ENCODE measurements at regions not wholly inside any gene's neighbourhood (a gene's known extent, or its start where the extent isn't known, plus 50 kb on each side); places are given as distances from the start of the nearest gene placed in this dataset.
A peak's percentile ranks its signal among the peaks of the same experiment; 100 is the strongest.

DNA sequence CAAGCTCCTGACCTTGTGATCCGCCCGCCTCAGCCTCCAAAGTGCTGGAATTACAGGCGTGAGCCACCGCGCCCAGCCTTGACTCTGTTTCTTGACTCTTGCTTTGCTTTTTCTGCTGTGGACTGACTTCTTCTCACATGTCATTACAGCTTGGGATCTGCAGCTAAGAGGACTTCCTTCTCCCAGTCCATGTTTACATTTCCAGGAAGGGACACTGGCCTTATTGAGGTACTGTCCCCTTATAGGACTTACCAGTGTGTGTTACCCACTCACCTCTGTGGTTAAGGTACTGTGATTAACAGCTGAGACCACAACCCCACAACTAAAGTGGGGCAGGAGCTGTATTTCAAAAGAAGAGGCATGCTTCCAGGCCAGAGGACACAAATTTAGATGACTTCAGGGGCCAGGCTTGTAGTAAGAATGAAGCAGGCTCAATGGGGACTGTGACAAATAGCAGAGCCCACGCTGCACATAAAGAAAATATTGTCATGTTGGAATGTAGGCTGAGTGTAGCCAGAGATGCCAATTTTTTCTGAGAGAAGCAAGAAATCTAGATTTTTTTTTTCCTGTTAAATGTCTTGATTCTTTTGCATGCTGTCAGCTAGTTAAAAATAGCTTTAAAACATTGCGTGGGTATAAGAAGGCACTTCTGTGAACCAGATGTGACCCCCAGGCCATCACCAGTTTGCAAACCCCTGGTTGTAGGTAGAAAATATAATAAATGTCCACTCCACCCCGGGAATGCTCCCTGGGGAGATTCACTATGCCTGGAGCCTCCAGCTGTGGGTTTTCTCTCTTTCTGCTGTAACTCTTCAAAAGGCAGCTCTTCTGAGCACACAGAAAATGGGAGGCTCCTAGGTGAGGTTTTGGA, 75.0 kb downstream of the PTPDC1 start:
- no peak for DNase-seq

DNA sequence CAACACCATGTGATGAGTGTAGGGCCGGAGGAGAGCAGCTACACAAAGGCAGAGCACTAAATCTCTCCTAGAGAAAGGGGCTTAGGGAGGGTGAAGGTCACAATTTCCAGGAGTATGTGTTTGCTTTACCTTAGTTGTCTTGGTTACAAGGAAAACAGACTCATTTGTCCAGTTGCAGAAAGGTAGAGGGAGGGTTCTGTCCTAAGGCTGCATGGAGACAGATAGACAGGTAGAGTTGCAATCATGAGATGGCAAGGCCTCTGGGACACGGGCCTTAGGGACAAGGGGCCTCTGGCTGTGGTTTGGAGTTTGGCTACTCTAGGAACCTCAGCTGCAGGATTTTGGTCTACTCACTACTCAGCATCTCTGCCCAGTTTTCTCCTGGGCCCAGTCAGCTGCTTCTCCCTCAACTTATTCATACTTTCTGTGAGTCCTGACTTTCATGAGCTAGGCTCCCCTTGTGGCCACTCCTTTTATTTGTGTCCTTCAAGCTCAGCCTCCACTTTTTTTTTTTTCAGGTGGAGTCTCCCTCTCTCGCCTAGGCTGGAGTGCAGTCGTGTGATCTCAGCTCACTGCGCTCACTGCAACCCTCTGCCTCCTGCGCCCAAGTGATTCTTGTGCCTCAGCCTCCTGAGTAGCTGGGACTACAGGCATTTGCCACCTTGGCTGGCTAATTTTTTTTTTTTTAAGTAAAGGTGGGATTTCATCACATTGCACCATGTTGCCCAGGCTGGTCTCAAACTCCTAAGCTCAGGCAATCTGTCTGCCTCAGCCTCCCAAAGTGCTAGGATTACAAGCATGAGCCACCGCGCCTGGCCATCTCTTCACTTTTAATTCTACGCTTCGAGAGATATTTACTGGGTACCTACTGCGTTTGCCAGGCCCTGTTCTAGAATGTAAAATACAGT, 76.6 kb downstream of the PTPDC1 start:
- DNase-seq, result no peak

DNA sequence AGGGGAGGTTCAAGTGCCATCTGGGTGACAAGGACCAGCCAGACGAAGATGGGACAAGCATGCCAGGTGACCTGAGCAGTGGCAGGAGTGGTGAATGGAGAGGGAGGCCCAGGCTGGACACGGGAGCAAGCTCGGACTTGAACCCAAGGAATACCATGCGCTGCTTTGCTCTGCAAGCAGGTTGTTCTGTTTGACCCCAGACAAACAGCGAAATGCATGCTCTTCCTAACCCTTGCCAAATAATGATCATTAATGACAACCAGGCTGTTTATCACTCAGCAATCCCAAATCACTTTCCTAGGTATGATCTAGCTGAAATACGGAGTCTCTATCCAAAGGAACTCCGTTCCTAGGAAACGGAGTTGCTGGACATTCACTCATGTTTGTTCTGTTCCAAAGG, 77.4 kb downstream of the PTPDC1 start:
- DNase-seq, result no peak

DNA sequence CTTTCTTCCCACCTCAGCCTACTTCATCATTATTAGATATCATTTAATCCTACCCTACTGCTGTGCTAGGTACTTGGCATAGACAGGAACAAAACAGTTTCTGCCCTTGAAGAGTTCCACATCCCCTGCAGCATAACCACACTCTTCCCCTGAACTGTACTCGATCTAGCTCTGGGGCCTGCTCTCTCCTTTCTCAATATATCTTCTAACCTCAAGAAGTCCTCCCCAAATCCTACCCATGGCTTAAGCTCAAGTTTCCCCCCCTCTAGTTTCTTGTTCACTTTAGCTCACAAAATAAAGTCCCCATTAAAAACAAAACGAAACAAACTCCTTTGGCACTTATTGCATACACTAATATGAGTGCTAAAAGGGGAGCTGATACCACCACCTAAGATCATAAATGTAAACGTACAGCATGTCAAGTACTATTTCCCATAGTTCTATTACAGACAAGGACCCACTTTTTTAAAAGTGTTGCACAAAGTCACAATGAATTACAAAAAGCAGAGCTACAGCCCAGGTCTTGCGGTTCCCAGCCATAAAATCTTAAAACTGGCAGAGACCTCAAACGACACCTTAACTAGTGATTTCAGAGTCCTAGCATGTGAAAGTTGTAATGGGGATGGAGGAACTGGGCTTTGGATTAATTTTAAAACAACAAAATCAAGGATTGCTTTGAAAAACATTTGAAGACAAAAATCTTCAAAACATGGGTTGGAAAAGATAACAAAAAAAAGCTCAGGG, 80.7 kb downstream of the PTPDC1 start:
- DNase-seq, result no peak

DNA sequence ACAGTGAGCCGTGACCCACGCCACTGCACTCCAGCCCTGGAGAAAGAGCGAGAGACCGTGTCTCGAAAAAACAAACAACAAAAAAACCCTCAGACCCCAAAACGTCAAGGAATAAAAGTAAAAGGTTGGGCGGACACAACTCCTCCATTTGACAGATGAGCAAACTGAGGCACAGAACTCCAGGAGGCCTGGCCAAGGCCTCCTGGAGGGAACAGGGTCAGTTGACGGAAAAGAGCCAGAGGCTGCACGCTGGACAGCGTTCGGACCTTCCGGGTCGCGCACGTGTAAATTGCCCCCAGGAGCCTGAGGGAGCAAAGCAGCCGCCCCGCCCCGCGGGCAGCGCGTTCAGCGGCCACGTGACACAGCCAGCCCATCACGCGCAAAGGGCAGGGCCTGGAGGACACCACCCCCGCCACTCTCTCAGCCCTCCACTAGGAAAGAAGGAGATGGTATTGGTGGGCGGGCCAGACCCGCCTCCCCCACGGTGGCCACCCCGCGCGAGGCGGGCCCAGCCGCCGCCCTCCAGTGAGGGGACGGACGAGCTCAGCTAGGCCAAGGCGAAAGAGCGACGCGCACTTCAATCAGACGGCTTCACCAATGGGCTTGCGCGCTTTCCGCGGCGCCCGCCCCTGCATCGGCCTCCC, 81.5 kb downstream of the PTPDC1 start:
- DNase-seq, result peak; percentile 98 to 99

DNA sequence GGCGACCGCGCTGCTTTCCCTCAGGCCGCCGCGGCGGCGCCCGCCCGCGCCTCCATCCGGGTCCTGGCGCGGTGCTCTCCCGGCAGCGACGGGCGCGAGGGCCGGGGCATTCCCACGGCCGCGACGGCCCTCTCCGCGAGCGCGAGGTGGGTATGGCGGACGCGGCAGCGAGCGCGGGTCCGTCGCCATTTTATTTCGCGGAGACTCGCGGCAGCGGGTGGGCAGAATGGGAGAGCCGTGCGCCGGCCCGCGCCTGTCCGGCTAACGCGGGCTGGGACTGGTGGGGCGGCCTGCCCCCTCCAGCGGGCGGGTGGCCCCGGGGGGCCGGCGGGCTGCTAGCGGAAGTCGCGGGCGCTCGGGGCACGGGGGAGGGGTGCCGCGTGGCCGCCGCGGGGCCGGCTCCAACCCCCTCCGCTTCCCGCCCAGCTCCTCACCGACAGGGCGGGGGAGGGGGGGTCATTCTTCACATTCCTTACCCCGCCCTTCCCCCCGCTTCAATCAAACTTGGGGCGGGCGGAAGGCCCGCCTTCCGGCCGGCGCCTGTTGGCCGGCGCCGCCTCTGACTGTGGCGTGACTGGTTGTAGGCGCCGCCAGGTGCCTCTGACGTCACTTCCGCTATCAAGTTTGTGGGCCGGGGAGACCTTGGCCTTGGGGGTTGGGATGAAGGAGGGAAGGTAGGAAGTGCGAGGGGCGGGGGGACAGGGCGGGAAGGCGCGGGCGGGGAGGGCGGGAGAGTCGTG, 82.1 kb downstream of the PTPDC1 start:
- DNase-seq, result peak; percentile 94 to 95

DNA sequence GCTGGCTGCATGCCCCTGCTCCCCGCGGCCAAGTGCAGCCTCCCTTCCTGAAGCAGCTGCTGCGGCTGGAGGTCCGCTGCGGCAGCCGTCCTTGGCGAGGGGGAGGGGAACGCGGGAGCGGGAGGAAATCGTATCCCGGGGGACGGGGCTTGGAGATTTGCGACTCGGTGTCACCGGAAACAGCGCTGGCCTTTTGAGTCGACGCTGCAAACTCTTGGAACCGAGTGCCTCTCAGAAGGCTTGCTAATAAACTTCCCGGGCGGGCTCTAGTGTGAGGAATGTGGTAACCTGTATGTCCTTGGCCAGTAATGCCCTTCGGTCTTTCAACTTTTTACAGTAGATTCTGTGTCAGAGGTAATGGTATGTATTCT, 82.7 kb downstream of the PTPDC1 start:
- no peak for DNase-seq

DNA sequence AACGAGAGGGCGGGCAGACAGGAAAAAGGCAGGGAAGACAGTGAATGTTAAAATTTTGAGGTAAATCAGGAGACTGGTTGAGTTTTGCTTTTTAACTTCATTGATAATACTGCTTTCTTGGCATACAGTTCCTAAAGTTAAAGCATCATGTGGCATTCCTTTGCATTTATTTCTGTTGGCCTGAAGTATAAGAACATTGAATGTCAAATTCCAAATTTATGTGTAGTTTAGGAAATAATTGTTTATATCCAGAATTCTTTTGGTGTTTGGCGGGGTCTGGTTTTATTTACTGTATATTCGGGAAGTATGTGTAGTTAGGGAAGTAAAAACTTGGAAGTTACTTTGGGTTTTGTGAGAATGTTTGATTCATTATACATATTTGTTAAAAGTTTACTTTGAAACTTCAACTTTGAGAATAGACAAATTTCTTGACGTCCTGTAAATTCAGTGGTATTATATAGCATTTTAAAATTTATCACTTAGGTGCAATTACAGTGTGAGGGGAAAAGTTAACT, 83.2 kb downstream of the PTPDC1 start:
- DNase-seq, result no peak

DNA sequence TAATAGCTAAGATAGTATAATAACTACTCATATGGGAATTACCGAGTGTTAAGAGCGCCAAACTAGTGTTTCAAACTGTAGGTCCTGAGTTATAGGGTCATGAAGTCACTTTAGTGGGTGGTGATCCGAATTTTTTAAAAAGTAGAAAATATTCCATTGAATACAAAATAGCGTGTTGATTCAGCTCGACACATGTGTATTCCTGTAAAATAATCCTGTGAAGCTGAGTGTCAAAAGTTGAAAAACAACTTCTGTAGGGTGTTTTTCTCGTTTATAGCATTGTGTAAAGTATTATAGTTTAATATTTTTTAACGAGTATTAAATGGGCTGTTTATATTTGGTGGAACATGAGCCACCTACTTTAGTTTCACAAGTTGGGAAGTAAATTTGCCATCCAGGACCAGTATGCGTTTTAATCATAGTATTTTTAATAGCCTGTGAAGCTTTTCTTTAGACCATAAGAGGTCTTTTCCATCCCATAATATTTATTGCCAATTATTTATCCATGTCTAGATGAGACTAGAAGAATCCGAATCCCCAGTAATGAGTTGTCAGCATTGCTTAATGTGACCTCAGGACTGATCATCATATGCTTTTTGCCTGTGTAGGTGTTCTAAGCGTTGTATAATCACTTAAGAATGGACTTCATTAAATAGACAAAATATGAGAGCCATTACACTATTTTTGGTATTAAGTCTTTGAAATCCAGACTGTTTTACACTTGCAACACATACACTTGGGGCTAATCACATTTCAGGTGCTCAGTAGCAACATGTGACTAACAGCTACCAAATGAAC, 84.1 kb downstream of the PTPDC1 start:
- no peak for DNase-seq

DNA sequence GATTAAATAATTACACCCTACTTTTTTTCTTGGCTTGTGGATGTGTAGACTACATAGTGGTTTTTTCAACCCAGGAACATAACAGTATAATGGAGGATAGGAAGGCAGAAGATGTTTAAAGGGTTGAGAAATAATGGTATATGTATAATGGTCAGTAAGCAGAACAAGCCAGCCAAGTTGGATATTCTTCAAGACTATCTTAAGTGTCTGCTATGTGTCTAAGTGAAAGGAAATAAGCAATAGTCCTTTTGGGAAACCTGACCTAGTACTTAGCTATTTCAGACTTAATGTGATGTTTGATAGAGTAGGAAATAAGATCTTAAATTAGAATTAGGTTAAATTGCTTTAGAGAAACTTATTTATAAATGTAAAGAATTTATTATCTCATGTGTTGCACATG, 85.7 kb downstream of the PTPDC1 start:
- no peak for DNase-seq

DNA sequence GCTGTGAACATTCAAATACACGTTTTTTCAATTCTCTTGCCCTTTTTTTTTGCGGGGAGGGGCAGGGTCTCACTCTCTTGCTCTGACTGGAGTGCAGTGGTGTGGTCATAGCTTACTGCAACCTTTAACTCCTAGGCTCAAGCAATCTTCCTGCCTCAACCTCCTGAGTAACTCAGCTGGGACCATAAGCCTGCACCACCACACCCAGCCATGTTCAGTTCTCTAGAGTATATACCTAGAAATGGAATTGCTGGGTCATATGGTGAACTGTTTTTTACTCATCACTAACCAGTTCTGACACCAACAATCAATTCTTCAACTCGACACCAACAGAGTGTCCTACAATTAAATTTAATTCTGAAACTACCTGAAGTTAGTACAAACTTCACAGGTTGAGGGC, 85.5 kb upstream of the ZNF169 start:
- no peak for DNase-seq

DNA sequence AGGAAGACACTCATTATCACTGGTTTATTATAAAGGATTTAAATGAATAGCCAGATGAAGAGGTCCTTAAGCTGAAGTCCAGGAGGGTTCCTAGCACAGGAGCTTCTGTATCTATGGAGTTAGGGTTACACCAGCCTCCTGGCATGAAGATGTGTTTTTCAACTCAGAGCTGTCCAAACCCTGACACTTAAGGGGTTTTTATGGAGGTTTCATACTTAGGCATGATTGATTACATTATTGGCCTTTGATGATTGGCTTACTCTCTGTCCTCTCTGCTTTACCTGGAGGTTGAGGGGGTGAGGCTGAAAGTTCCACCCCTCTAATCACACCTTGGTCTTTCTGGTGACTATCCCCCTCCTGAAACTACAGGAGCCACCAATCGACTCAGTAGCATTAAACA, 84.9 kb upstream of the ZNF169 start:
- no peak for DNase-seq

DNA sequence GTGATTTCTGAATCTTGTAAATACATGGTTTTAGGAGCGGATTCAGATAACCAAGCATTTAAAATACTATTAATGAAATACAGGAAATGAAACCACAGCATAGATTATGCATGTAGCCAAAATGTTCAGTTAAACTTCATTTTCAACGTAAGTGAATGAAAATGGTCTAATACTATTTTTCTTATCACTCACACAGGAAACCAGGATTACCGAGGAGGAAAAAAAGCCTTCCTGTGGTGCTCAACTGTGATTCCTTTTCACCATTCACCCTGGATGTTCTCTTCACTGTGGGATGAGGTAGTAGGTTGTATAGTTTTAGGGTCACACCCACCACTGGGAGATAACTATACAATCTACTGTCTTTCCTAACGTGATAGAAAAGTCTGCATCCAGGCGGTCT, 83.4 kb upstream of the ZNF169 start:
- no peak for DNase-seq

DNA sequence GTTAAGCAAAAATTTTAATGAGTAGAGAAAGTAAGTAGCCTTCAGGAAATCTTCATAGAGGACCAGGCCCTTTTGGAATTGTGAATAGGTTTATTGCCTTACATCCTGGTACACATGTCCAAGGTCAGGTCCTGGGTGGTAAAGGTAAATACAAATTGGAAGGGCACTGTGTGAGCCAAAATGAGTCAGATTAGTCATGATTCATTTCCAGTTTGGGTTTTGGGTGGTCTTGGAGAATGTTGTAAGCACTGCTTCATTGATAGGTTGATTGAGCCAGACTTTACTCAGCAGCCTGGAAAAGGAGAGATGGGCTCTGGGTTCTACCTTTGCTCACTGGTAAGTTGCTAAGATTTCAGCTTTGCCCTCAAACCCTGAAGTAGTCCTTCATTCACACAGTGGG, 82.5 kb upstream of the ZNF169 start:
- no peak for DNase-seq

DNA sequence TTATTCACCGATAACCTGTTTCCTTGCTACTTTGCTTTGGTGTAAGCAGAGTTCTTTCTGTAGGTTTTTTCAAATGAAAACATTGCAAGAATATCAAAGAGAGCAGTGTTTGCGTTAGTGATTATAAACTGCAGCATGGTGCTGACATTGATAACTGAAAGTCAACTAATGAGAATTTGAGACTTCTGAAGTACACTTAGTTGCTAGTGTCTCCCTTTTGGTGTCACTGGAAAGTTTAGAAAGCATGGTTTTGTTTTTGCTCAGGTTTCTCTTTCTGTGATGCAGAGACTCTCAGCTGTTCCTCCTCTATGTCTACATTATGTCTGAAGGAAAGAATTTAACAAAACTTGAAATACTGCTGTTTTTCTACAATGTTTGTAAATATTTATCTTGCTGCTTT, 80.2 kb upstream of the ZNF169 start:
- no peak for DNase-seq

DNA sequence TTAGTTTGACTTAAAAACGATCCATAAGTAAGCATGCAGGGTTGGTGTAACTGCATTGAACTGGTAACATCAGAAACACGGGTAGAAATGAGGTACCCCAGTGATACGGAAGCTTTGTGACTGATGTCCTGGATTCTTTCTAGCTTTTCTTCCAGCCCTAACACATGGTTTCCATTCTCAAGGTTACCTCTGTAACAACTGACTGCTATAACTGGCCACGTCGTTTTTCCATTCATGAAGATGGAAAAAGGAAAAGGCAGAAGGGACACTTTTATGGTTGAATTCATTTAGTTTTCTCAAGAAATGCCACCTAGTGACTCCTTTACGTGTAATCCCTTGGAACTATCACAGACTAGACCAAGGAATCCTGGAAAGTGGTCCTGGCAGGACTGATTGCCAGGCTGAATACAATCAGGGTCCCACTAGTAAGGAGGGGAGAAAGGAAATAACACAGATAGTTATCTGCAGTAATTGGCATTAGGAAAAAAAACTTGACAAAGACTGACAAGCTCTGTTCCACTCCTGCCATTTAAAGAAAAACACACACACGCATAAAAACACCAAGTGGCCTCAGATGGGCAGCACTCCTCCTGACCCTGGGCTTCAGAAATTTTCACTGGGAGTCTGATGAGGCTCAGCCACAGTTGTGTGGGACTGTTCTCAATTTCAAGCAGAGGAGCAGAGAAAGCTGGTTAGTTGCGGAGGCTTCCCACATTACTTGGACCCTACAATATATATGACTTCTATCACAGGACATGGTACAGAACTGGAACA, 77.5 kb upstream of the ZNF169 start:
- no peak for DNase-seq

DNA sequence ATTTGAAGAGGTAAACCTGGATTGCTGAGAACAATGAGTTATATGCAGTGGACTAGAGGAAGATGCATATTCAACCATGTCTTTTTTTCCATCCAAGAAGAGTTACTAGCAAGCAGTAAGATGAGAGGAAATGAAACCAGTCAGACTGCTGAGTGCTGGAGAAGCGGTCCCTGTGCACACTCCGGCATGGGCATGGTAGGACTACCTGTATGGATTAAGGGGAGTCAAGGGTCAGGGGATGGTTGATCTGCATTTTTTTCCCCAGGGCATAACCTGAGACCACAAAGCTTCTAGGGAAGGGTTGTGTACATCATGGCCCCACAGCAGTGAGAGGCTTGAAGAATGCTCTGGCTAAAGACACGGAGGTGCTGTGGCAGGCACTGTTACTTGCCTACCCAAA, 76.6 kb upstream of the ZNF169 start:
- DNase-seq, result no peak

DNA sequence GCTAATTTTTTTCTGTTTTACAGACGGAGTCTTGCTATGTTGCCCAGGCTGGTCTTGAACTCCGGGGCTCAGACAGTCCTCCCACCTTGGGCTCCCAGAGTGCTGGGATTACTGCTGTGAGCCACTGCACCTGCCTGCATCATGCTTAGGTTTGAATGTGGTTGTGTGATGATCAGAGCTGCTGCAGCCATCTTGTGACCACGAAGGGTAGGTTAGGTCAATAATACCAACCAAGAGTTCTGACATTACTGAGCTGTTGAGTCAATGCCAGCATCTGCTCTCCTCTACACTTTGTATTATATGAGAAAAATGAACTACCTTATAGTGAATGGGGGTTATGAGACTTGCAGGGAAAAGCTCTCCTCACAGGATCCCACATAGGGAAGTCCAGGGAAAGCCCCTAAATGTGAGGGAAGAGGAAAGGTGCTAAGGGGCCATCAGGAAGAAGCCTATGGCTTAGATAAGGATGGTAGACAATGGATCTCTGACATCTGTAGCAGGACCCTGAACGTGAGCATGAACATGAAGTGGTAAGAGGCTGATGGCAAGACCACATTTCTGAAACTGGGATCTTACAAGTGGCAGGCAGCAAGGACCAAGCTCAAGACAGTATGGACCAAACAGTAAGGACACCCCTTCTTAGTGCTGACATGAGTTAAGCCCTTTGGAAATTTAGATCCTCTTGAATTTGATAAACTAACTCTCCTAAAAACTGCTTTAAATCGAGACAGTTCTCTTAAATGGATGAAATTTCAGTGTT, 75.7 kb upstream of the ZNF169 start:
- DNase-seq, result no peak

DNA sequence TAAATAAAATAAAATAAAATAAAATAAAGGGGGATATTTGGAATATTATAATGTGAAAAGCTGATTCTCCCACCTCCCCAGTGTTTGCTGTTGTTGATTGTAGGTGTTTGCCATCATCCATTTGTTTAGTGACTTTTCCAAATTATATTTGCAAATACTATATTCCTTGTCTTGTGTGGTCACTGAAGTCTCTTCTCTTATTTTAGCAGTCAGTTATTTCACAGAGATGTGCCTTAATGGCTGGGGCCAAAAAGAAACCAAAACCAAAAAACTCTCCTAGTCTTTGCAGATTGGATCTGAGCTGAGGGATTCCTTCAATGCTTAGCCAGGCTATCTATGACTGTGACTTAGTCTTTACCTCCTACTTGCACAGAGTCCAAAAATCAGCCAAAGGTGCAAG, 70.9 kb upstream of the ZNF169 start:
- DNase-seq, result no peak

Data from hippocampal formation (tissue), 2 donors.